GM23248 (cell line): ENCODE measurements at regions not wholly inside any gene's neighbourhood (a gene's known extent, or its start where the extent isn't known, plus 50 kb on each side); places are given as distances from the start of the nearest gene placed in this dataset.

ENCODE experiments used
- DNase-seq: peaks from one replicate; pipeline ENCODE4 v3.0.0-alpha.2; 2015
- H2AFZ ChIP-seq: fragments of 200-600 bp; sonication (generic); 2 replicates; pipeline ENCODE4 v1.6.1; 2016; ENCODE audit warnings: antibody characterized with exemption
- H3F3A ChIP-seq: fragments of 200-600 bp; sonication (generic); 2 replicates; pipeline ENCODE4 v1.6.1; 2016; ENCODE audit warnings: mild to moderate bottlenecking, antibody characterized with exemption, mixed run types; ENCODE audit not compliant: insufficient read depth
- H3K27ac ChIP-seq: fragments of 200-600 bp; sonication (generic); 2 replicates; pipeline ENCODE4 v1.5.1; 2016; ENCODE audit warnings: mild to moderate bottlenecking
- H3K27me3 ChIP-seq: fragments of 200-600 bp; sonication (generic); replicated peaks from 2 replicates; pipeline ENCODE4 v1.6.1; 2016; ENCODE audit warnings: mild to moderate bottlenecking; ENCODE audit not compliant: insufficient read depth
- H3K36me3 ChIP-seq: fragments of 200-600 bp; sonication (generic); 2 replicates; pipeline ENCODE4 v1.6.1; 2016; ENCODE audit warnings: low read depth, mild to moderate bottlenecking
- H3K4me1 ChIP-seq: fragments of 200-600 bp; sonication (generic); 2 replicates; pipeline ENCODE4 v1.6.1; 2016; ENCODE audit warnings: mild to moderate bottlenecking; ENCODE audit not compliant: insufficient read depth
- H3K4me2 ChIP-seq: fragments of 200-600 bp; sonication (generic); one replicate; pipeline ENCODE4 v1.6.1; 2016; ENCODE audit warnings: mild to moderate bottlenecking; ENCODE audit not compliant: unreplicated experiment
- H3K4me3 ChIP-seq: fragments of 200-600 bp; sonication (generic); 2 replicates; pipeline ENCODE4 v1.5.1; 2016; ENCODE audit warnings: mild to moderate bottlenecking
- H3K79me2 ChIP-seq: fragments of 200-600 bp; sonication (generic); 2 replicates; pipeline ENCODE4 v1.6.1; 2016; ENCODE audit warnings: mild to moderate bottlenecking; ENCODE audit not compliant: insufficient read depth
- H3K9ac ChIP-seq: fragments of 200-600 bp; sonication (generic); 2 replicates; pipeline ENCODE4 v1.6.1; 2016; ENCODE audit warnings: mild to moderate bottlenecking
- H3K9me2 ChIP-seq: fragments of 200-600 bp; sonication (generic); 2 replicates; pipeline ENCODE4 v1.6.1; 2016; ENCODE audit warnings: mixed run types, mild to moderate bottlenecking, moderate library complexity; ENCODE audit not compliant: insufficient read depth
- H3K9me3 ChIP-seq: fragments of 200-600 bp; sonication (generic); one replicate; pipeline ENCODE4 v1.6.1; 2017; ENCODE audit warnings: low read depth
- H4K20me1 ChIP-seq: fragments of 200-600 bp; sonication (generic); 2 replicates; pipeline ENCODE4 v1.6.0; 2016; ENCODE audit not compliant: insufficient read depth
- EZH2 ChIP-seq: fragments of 200-600 bp; sonication (generic); IDR thresholded peaks from 2 replicates; pipeline ENCODE4 v1.6.1; 2018; ENCODE audit warnings: antibody characterized with exemption, mild to moderate bottlenecking; ENCODE audit not compliant: insufficient read depth, poor library complexity, severe bottlenecking
- EZH2phosphoT487 ChIP-seq: fragments of 200-600 bp; sonication (generic); IDR thresholded peaks from 2 replicates; pipeline ENCODE4 v1.6.1; 2018; ENCODE audit warnings: antibody characterized with exemption, moderate library complexity, mild to moderate bottlenecking, low read depth; ENCODE audit not compliant: insufficient read depth
- WGBS, 2 experiments: methylation state at CpG; one replicate each; pipeline ENCODE4 v1.1.6; 2015 to 2017; ENCODE audit warnings: low lambda C conversion rate in 2 of 2, low coverage in 1 of 2; ENCODE audit errors: missing lambda C conversion rate in 2 of 2; 5-methylcytosine and 5-hydroxymethylcytosine counted together
- in situ Hi-C: fragments of 300-500 bp; cut with MboI; formaldehyde crosslinking; loops from 2 replicates; pipeline ENCODE4 v1.15.0; 2020

DNA sequence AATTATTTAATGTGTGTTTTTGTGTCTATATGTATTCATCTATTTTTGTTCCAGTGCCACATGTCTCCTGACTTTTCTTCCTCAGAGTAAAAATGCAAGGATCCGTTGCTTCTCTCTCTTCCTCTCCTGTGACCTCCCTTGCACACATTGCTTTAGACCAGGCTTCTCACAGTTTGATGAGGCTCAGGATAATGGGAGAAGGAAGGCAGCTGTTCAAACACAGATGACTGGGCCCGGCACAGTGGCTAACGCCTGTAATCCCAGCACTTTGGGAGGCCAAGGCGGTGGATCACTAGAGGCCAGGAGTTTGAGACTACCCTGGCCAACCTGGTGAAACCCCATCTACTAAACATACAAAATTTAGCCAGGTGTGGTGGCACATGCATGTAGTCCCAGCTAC, 241.9 kb downstream of the SAMD5 start:
- Histone ChIP-seq H3K9me2 (no peaks in the 10 kb centered on the region), H3K4me2 (no peak overlapping the region), H3K4me1 (no peaks in the 10 kb centered on the region), H3K36me3 (no peaks in the 10 kb centered on the region), H3K9me3 (no peaks in the 10 kb centered on the region), H3K27ac (no peak overlapping the region), H3K9ac (no peak overlapping the region), H3K79me2 (no peaks in the 10 kb centered on the region), H3F3A (no peaks in the 10 kb centered on the region), H3K27me3 (no peaks in the 10 kb centered on the region), H4K20me1 (no peaks in the 10 kb centered on the region), H3K4me3 (no peak overlapping the region), H2AFZ (no peak overlapping the region)
- in situ Hi-C loops: no loop called here
- TF ChIP-seq EZH2phosphoT487: no peak
- TF ChIP-seq EZH2: no peak
- 39 to 50% methylated on average over 4 of the region's 4 CpGs for WGBS, 2 experiments
- no peak for DNase-seq

DNA sequence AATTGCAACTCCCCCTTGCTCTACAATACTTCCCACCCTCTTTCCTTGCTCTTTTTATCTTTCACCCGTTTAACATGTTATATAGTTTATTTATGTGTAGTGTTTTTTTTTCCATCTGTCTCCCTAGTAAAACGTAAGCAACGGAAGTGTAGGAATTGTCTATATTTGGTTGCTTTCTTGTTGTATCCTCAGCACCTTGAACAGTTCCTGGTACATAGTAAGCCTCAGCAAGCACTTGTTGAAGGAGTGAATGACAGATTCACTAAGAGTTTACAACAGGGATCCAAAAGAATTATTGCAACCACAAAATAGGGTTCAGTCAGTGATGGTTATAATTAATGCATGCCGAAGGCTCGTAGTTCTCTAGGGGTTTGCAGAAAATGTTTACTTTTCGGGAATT, 242.7 kb downstream of the SAMD5 start:
- Histone ChIP-seq H3K9ac (no peak overlapping the region), H3K36me3 (no peaks in the 10 kb centered on the region), H3F3A (no peaks in the 10 kb centered on the region), H3K27me3 (no peaks in the 10 kb centered on the region), H3K4me3 (no peak overlapping the region), H3K79me2 (no peaks in the 10 kb centered on the region), H4K20me1 (no peaks in the 10 kb centered on the region), H2AFZ (no peak overlapping the region), H3K9me2 (no peaks in the 10 kb centered on the region), H3K9me3 (no peaks in the 10 kb centered on the region), H3K27ac (no peak overlapping the region), H3K4me1 (no peaks in the 10 kb centered on the region), H3K4me2 (no peak overlapping the region)
- in situ Hi-C loops: no loop called here
- DNase-seq: no peak
- 12 to 17% methylated on average over 6 of the region's 6 CpGs for WGBS, 2 experiments
- TF ChIP-seq EZH2phosphoT487: no peak

DNA sequence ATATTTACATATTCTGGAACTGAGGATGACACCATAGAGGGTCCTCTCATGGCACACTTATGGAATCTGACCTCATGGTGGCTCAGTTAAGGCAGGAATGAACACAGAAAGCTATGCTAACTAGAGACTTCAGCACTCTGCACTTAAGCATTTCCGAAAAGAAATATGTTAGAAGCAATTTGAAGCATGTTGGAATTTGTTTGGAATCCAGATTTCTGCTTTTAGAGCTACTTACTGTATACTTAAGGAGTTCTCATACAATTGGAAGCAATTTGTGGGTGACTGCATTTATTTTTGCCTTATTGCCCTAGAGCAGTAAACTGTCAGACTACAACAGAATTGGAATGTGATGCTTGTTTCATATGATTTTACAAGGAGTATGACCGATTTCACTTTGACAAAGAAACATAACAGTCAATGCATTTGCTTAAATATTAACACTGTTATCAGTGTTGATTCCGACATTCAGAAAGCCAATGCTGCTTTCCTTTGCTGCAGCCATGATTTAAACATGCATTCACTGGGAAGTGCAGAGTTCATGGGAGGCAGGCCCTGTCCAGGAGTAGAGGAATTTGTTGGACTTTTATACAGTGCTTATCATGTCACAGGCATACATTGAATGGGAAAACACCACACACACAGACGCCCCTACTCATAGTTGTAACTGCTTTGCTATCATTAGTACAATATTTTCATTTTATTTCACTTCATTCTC, 244.4 kb downstream of the SAMD5 start:
- H4K20me1 ChIP-seq: no peaks in the 10 kb centered on the region
- H3K36me3 ChIP-seq: no peaks in the 10 kb centered on the region
- H2AFZ ChIP-seq: no peak overlapping the region
- no peak overlapping the region for H3K4me3 ChIP-seq
- H3K9me2 ChIP-seq: no peaks in the 10 kb centered on the region
- TF ChIP-seq EZH2 (no peak), EZH2phosphoT487 (no peak)
- no peak overlapping the region for H3K9ac ChIP-seq
- H3K9me3 ChIP-seq: no peaks in the 10 kb centered on the region
- no peak for DNase-seq
- 19 to 27% methylated on average over 4 of the region's 4 CpGs for WGBS, 2 experiments
- in situ Hi-C loops: no loop called here
- no peaks in the 10 kb centered on the region for H3F3A ChIP-seq
- H3K4me1 ChIP-seq: no peaks in the 10 kb centered on the region
- H3K27ac ChIP-seq: no peak overlapping the region
- no peak overlapping the region for H3K4me2 ChIP-seq
- no peaks in the 10 kb centered on the region for H3K79me2 ChIP-seq
- no peaks in the 10 kb centered on the region for H3K27me3 ChIP-seq

DNA sequence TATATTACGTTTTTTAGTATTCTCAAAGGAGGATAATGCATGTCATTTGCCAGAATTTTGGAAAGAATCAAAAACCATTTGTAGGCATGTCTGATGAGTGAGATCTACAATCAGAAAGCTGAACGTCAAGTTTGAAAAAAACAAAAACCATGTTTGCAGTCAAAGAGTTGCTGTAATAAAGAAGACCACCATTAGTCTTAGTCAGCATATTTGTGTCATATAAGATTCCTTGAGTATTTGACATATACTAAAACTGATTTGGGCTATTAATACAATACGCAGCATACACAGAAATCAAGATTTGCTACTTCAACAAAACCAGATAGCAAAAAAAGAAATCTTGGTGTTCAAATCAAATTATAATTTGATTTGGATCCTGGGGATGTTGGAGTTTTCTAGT, 247.5 kb downstream of the SAMD5 start:
- H3K4me2 ChIP-seq: no peak overlapping the region
- no peaks in the 10 kb centered on the region for H3K27me3 ChIP-seq
- no peaks in the 10 kb centered on the region for H3K36me3 ChIP-seq
- H3K4me1 ChIP-seq: no peaks in the 10 kb centered on the region
- DNase-seq: no peak
- no peak overlapping the region for H3K9ac ChIP-seq
- no peak overlapping the region for H2AFZ ChIP-seq
- 21 to 22% methylated on average over 3 of the region's 3 CpGs for WGBS, 2 experiments
- no peaks in the 10 kb centered on the region for H3K79me2 ChIP-seq
- in situ Hi-C loops: no loop called here
- H3K9me3 ChIP-seq: no peaks in the 10 kb centered on the region
- no peak overlapping the region for H3K27ac ChIP-seq
- no peak overlapping the region for H3K4me3 ChIP-seq
- TF ChIP-seq EZH2 (no peak), EZH2phosphoT487 (no peak)
- H3K9me2 ChIP-seq: no peaks in the 10 kb centered on the region
- H4K20me1 ChIP-seq: no peaks in the 10 kb centered on the region
- H3F3A ChIP-seq: no peaks in the 10 kb centered on the region

DNA sequence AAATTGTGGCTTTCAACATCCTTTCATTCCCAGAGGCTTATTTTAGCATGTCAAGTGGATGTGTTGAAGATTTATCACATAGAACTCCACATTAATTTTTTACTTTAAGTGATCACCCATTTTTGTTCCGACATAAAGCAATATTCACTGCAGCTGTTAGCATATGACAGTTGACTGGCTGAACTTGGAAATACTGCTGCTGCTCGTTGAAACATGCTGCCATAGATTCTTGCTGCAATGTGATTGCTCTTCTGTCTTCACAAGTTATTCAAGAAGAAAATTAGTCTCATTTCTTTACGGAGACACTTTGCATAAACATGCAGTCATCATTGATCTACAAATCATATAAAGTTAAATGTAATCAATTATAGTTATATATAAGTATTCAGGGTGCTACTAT, 248.4 kb downstream of the SAMD5 start:
- in situ Hi-C loops: no loop called here
- WGBS, 2 experiments: 12 to 13% methylated on average over 3 of the region's 3 CpGs
- Histone ChIP-seq H3K4me1 (no peaks in the 10 kb centered on the region), H3K9ac (no peak overlapping the region), H3K27ac (no peak overlapping the region), H3K4me2 (no peak overlapping the region), H2AFZ (no peak overlapping the region), H3K36me3 (no peaks in the 10 kb centered on the region), H3F3A (no peaks in the 10 kb centered on the region), H3K79me2 (no peaks in the 10 kb centered on the region), H3K9me2 (no peaks in the 10 kb centered on the region), H3K27me3 (no peaks in the 10 kb centered on the region), H3K4me3 (no peak overlapping the region), H4K20me1 (no peaks in the 10 kb centered on the region), H3K9me3 (no peaks in the 10 kb centered on the region)
- no peak for DNase-seq
- TF ChIP-seq EZH2: no peak
